OCI-LY1 (cell line): ENCODE measurements at regions not wholly inside any gene's neighbourhood (a gene's known extent, or its start where the extent isn't known, plus 50 kb on each side); places are given as distances from the start of the nearest gene placed in this dataset.

Experiments used
- H2AFZ ChIP-seq: fragments of 200-600 bp; sonication (generic), shearing (Covaris generic); 2 replicates; pipeline ENCODE4 v1.6.0; 2014; ENCODE audit warnings: antibody characterized with exemption, mild to moderate bottlenecking, low read length
- H3F3A ChIP-seq: fragments of 200-600 bp; sonication (generic), shearing (Covaris generic); 2 replicates; pipeline ENCODE4 v1.6.0; 2014; ENCODE audit warnings: mild to moderate bottlenecking, antibody characterized with exemption, low read length, moderate library complexity; ENCODE audit not compliant: insufficient read depth
- H3K27ac ChIP-seq: fragments of 200-600 bp; sonication (generic); 2 replicates; pipeline ENCODE4 v1.5.1; 2014; ENCODE audit warnings: low read length, mixed run types, mild to moderate bottlenecking, low read depth; ENCODE audit not compliant: poor library complexity, severe bottlenecking
- H3K27me3 ChIP-seq: fragments of 200-600 bp; sonication (generic); 2 replicates; pipeline ENCODE4 v1.6.0; 2014; ENCODE audit warnings: antibody characterized with exemption, mild to moderate bottlenecking, low read length, moderate library complexity; ENCODE audit not compliant: insufficient read depth
- H3K36me3 ChIP-seq: fragments of 200-600 bp; sonication (generic); 2 replicates; pipeline ENCODE4 v1.6.1; 2014; ENCODE audit warnings: mild to moderate bottlenecking, antibody characterized with exemption, low read length, moderate library complexity, mixed read lengths; ENCODE audit not compliant: insufficient read depth
- H3K4me1 ChIP-seq: fragments of 200-600 bp; sonication (generic); 2 replicates; pipeline ENCODE4 v1.5.1; 2014; ENCODE audit warnings: mild to moderate bottlenecking, low read length, moderate library complexity; ENCODE audit not compliant: insufficient read depth, severe bottlenecking
- H3K4me2 ChIP-seq: fragments of 200-600 bp; sonication (generic), shearing (Covaris generic); 2 replicates; pipeline ENCODE4 v1.6.1; 2014; ENCODE audit warnings: low read length
- H3K4me3 ChIP-seq: fragments of 200-600 bp; sonication (generic); 2 replicates; pipeline ENCODE4 v1.5.1; 2014; ENCODE audit warnings: low read length, low read depth, mild to moderate bottlenecking, mixed read lengths; ENCODE audit not compliant: poor library complexity, severe bottlenecking
- H3K79me2 ChIP-seq: fragments of 200-600 bp; shearing (Covaris generic); 2 replicates; pipeline ENCODE4 v1.6.1; 2016; ENCODE audit warnings: mixed run types, low read length, mixed read lengths; ENCODE audit not compliant: insufficient read depth
- H3K9ac ChIP-seq: fragments of 200-600 bp; sonication (generic), shearing (Covaris generic); 2 replicates; pipeline ENCODE4 v1.6.1; 2014; ENCODE audit warnings: mild to moderate bottlenecking, low read length, mixed read lengths
- H3K9me2 ChIP-seq: fragments of 200-600 bp; sonication (generic), shearing (Covaris generic); 2 replicates; pipeline ENCODE4 v1.6.1; 2014; ENCODE audit warnings: low read depth, mild to moderate bottlenecking, low read length, mixed read lengths
- H3K9me3 ChIP-seq: fragments of 200-600 bp; shearing (Covaris generic); 2 replicates; pipeline ENCODE4 v1.6.1; 2014; ENCODE audit warnings: low read length, mixed read lengths
- H4K20me1 ChIP-seq: fragments of 200-600 bp; sonication (generic), shearing (Covaris generic); 2 replicates; pipeline ENCODE4 v1.6.0; 2016; ENCODE audit warnings: mild to moderate bottlenecking, low read length; ENCODE audit not compliant: insufficient read depth
- CTCF ChIP-seq: fragments of 200-600 bp; sonication (generic), shearing (Covaris generic); IDR thresholded peaks from 2 replicates; pipeline ENCODE4 v1.5.1; 2017; ENCODE audit warnings: mild to moderate bottlenecking, antibody characterized with exemption, low read length, moderate library complexity, mixed read lengths
- EZH2 ChIP-seq: fragments of 200-600 bp; sonication (generic), shearing (Covaris generic); IDR thresholded peaks from 2 replicates; pipeline ENCODE4 v1.8.0; 2017; ENCODE audit warnings: borderline replicate concordance, mixed run types, mild to moderate bottlenecking, antibody characterized with exemption, low read length, moderate library complexity, mixed read lengths

- H3K9me2 ChIP-seq = no peaks in the 10 kb centered on the region
Measured at GRCh38 chr22:45061332-45061731, 51.5 kb upstream of the PHF21B start.

GRCh38 chr22:45064313-45065278 is 54.8 kb upstream of the PHF21B start:
- Histone ChIP-seq H3F3A (no peaks in the 10 kb centered on the region), H4K20me1 (no peaks in the 10 kb centered on the region), H3K79me2 (no peaks in the 10 kb centered on the region), H3K9ac (no peak overlapping the region), H3K9me2 (no peaks in the 10 kb centered on the region), H3K9me3 (no peaks in the 10 kb centered on the region), H3K4me1 (no peaks in the 10 kb centered on the region), H3K36me3 (no peaks in the 10 kb centered on the region), H3K4me3 (no peak overlapping the region), H2AFZ (no peak overlapping the region), H3K27ac (no peak overlapping the region), H3K27me3 (no peaks in the 10 kb centered on the region), H3K4me2 (no peak overlapping the region)
- TF ChIP-seq EZH2 = no peak
- TF ChIP-seq CTCF = no peak

More at GRCh38 chr22:45061332-45061731, 51.5 kb upstream of the PHF21B start:
- no peak overlapping the region for H3K4me3 ChIP-seq
- H2AFZ ChIP-seq = no peak overlapping the region
- H3K79me2 ChIP-seq = no peaks in the 10 kb centered on the region
- no peaks in the 10 kb centered on the region for H3F3A ChIP-seq
- no peaks in the 10 kb centered on the region for H4K20me1 ChIP-seq
- no peak for TF ChIP-seq EZH2
- no peak for TF ChIP-seq CTCF
- H3K27me3 ChIP-seq = no peaks in the 10 kb centered on the region
- no peak overlapping the region for H3K9ac ChIP-seq
- H3K4me1 ChIP-seq = no peaks in the 10 kb centered on the region
- H3K4me2 ChIP-seq = no peak overlapping the region
- no peaks in the 10 kb centered on the region for H3K36me3 ChIP-seq
- H3K27ac ChIP-seq = no peak overlapping the region
- no peaks in the 10 kb centered on the region for H3K9me3 ChIP-seq

GRCh38 chr22:45065726-45066125 is 55.9 kb upstream of the PHF21B start:
- no peak overlapping the region for H3K27ac ChIP-seq
- H3F3A ChIP-seq = no peaks in the 10 kb centered on the region
- no peaks in the 10 kb centered on the region for H3K79me2 ChIP-seq
- H3K9ac ChIP-seq = no peak overlapping the region
- no peaks in the 10 kb centered on the region for H3K9me3 ChIP-seq
- H3K4me1 ChIP-seq = no peaks in the 10 kb centered on the region
- no peaks in the 10 kb centered on the region for H3K36me3 ChIP-seq
- H3K4me2 ChIP-seq = no peak overlapping the region
- H3K4me3 ChIP-seq = no peak overlapping the region
- TF ChIP-seq EZH2 (no peak), CTCF (no peak)
- H4K20me1 ChIP-seq = no peaks in the 10 kb centered on the region
- H3K9me2 ChIP-seq = no peaks in the 10 kb centered on the region
- H2AFZ ChIP-seq = no peak overlapping the region
- H3K27me3 ChIP-seq = no peaks in the 10 kb centered on the region
